HG03432 (cell line): ENCODE measurements at regions not wholly inside any gene's neighbourhood (a gene's known extent, or its start where the extent isn't known, plus 50 kb on each side); places are given as distances from the start of the nearest gene placed in this dataset.

Experiments used
- ATAC-seq: cut with Tn5 transposase; IDR thresholded peaks from one replicate; pipeline ENCODE4 v1.9.1; 2021; ENCODE audit warnings: mild to moderate bottlenecking, moderate library complexity; ENCODE audit not compliant: unreplicated experiment

- ATAC-seq: no peak
These were observed 1895.1 kb downstream of the MRPL39 start for GRCh38 chr21:23712166-23712565.

- no peak for ATAC-seq
These were observed 1900.8 kb downstream of the MRPL39 start for GRCh38 chr21:23706431-23706830.

DNA sequence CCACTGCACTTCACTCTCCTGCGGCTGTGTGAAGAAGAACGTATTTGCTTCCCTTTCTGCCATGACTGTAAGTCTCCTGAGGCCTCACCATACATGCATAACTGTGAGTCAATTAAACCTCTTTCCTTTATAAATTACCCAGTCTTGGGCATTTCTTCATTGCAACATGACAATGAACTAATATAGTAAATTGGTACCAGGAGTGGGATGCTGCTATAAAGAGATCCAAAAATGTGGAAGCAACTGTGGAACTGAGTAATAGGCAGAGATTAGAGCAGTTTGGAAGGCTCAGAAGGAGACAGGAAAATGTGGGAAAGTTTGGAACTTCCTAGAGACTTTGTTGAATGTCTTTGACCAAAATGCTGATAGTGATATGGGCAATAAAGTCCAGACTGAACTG, 1907.9 kb downstream of the MRPL39 start:
- ATAC-seq: no peak

DNA sequence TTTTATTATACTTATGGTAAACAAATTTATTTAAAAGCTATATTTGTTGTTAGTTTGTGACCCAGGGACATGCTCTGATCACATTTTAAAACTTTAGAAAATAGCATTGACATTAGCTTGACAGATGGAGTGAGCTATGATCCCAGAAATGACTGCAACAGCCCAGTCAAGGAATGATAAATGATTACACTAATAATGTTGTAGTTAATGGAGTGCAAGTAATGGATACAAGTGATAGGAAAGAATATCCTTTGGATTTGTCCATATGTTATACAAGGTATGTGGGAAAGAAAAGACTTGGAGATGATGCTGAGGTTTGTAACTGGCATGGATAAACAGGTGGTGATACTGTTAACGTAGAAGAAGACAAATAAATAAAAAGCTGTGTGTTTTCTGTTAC, 1908.7 kb downstream of the MRPL39 start:
- no peak for ATAC-seq

GRCh38 chr21:23695443-23695842, 1911.8 kb downstream of the MRPL39 start:
- ATAC-seq: peak; percentile 74

DNA sequence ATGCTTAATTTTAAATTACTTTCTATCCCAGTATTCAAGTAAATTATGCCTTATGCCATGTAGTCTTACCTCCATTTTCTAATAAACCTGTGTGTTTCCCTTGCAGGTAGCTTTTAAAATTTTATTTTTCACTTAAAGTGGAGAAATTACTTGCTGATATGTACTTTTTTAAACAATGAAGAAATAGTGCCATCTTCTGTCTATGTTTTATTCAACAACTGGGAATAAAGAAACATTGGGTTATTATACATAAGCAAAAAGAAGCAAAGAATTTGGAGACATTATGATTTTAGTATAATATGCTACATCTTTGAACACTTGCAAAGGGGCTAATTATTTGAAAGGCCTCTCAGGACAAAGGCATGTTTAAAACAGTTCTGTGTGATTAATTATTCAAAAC, 1912.9 kb downstream of the MRPL39 start:
- no peak for ATAC-seq

DNA sequence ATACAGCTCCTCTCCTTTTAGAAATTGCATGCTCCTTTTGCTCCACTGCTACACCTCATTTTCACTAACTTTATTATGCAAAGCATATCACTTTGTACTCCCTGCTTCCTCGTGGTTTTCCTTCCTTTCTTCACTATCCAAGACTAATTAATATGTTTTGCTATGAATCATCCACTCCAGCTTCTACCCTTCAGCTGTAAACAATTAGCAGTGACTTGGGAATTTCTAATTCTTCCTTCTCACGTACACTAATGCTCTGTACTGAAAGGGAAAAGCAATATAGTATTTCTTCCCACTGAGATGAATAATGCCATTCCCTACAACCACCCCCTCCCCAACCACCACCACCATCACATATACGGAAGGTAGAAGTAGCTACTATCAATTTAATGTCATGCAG, 1917.0 kb downstream of the MRPL39 start:
- no peak for ATAC-seq

- no peak for ATAC-seq
These were observed 1920.4 kb downstream of the MRPL39 start for GRCh38 chr21:23686737-23687523.

GRCh38 chr21:23684431-23684830, 1922.8 kb downstream of the MRPL39 start:
- no peak for ATAC-seq

- no peak for ATAC-seq
These were observed 1943.0 kb downstream of the MRPL39 start for GRCh38 chr21:23664193-23664694.

GRCh38 chr21:23660560-23660959, 1946.7 kb downstream of the MRPL39 start:
- no peak for ATAC-seq

DNA sequence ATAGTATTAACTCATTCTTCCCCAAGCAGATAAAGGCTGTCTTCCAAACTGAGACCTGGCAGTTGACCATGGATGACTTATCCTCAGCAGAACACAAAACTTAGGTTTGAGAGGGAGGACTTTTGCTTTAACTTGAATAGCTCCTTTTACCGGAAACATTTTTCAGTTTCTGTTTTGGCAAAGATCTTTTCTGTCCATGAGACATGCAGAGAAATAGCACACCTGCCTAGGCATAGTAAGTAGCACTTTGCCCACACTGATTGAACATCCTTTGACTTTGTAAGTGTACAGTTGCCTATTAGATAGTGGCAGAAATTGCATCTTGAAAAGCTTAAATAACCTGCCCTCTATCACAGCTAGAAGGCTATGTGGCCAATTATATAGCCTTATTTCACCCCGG, 1962.5 kb downstream of the MRPL39 start:
- ATAC-seq: no peak

DNA sequence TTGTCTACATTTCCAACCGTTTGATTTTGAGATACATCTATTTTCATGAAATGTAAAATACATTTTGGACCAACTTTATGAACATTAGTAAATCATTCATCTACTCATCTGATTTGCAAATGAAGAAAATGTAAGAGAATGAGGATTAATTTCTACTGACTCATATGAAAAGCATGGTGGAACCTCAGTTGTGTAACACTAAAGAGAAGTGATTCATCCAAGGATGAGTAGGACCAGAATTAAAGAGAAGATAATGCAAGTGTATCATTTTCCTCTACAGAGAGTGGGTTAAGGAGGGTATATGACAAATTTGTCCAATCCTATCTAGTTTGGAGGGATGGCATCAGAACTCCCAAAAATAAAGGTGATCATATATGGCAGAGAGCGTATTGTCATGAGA, 1967.6 kb downstream of the MRPL39 start:
- ATAC-seq: no peak

DNA sequence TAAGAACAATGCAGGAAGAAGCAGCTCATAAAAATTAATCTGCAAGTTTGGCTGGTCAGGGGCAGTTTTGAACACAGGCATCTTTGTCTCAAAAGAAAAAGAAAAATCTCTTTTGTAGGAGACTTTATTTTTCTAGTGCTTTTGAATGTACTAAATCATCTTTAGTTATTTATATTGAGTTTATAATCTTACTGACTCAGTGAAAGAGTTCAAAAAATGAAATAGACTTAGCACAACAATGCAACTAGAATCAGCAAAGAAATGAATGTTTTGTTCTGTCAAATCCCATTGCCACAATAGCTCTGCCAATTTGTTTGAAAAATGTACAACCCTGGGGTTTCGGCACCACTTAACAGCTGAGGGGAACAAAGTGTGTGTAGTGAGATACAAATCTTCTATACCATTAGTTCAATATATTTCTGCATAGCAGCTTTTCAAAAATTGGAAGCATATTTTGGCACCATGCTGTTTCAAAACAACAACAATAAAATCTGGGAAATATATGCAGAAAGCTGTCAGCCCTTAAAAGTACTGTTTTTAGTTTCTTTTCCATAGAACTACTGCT, 1969.1 kb downstream of the MRPL39 start:
- ATAC-seq: no peak

DNA sequence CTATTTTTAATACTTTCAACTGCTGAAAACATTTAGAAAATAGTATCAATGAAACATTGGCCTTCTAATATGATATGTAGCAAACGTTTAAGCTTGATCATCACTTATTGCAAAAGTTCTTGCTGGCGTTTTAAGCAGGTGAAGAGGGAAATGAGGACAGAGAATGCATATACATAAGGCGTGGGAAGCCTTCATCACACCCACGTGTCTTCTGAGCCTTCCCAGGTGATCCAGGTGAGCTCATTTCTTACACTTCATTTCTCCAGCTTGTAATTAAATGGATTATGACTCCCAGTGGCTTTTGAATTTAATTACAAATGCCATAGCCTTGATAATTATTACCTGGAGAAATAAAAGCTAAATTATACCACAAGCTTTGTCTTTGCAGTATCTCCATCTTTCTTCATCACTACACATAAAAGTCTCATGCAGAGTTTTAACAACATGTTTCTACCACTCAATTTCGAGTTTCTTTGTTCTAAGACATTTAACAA, 1973.8 kb downstream of the MRPL39 start:
- no peak for ATAC-seq

- ATAC-seq: no peak
These were observed 1983.0 kb downstream of the MRPL39 start for GRCh38 chr21:23624281-23624680.

DNA sequence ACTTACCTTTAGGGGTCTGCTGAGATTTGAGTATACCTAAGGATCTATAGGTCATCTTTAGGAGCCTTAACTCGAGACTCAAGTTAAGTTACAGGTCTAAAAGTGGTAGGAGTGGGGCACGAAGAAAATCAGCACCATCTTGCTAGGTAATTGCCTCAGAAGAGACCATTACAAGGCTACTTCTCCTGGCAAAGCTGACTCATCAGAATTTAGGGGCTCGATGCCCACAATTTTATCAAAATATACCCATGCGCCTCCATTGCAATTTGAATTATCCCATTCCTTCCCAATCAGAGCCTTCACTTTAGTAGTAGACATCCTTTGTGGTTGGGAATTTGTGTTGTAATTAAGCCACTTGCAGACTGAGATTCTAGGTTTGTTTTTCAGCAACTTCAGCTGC, 1994.3 kb downstream of the MRPL39 start:
- ATAC-seq: no peak

DNA sequence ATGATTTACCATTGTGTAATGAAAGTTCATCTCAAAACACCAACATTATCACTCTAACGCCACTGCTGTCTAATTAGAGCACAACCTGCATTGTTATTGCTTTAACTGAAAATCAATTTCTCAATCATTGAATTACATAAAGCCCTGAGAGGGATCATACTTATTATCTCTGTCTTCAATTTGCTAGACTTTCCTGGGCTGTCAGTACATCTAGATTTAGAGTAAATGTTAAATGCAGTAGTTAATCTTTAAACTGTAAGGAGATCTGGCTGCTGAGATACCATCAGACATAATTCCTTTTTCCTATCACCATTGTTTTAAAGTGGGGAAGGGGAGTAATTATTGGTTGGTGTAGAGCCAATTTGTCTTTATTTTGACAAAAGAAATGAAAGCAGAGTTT, 1995.1 kb downstream of the MRPL39 start:
- ATAC-seq: no peak

DNA sequence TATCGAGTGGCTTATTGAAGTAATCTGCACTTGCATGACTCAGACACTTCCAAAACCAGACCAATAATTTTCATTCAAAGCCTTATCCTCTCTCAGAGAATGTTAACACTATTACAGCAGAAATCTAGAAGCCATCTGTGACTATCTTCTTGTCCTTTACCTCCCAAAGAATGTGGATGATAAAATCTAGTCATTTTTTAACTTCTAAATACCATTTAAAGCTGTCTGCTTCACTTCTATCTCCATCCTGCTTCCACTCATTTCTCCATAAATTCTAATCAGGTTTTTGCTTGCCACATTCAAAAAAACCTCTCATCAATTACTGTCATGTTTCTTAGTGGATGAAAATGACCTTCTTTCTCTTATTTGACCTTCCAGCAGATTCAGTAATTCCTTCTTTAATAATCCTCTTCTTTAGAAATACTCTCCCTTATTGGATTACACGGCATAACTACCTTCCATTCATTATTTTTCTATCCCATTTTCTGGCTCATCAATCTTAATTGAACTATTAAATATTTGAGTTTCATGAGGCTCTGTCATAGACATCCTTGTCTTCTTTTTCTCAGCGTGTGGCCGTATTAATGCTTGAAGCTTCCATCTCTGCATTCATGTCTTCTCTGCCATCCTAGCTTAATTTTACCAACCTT, 1999.4 kb downstream of the MRPL39 start:
- no peak for ATAC-seq

GRCh38 chr21:23601549-23601948, 2005.7 kb downstream of the MRPL39 start:
- no peak for ATAC-seq

DNA sequence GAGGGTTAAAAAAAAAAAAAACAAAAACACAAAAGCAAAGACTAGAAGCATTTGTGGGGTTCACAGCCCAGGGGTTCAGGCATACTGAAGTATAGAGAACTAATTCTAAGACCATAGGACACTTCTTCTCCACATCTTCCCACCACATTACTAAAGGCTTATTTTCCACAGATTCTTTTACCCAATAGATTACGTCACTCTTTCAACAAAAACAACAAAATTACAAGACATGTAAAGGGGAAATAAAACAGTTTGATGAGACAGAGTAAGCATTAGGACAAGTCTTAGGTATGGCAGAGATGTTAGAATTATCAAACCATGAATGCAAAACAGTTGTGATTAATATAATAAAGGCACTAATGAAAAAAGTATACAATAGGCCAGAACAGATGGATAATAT, 2013.7 kb downstream of the MRPL39 start:
- no peak for ATAC-seq

DNA sequence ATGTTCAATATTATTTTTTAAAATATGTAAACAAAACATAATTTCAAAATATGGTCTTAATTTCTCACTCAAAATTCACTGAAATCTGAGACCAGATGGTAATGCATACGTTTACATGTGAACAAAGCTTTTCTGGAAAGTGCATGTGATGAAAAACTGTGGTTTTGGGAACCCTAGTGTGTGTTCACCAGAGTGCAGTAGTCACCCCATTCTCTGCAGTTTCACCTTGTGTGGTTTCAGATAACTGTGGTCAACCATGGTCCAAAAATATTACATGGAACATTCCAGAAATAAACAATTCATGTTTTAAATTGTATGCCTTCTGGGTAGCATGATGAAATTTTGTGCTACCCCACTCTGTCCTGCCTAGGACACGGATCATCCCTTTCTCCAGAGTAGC, 2021.9 kb downstream of the MRPL39 start:
- ATAC-seq: no peak
